Keratinocyte (primary cell): ENCODE measurements at regions not wholly inside any gene's neighbourhood (a gene's known extent, or its start where the extent isn't known, plus 50 kb on each side); places are given as distances from the start of the nearest gene placed in this dataset.
"Not testable (repeated sequence)": the region's sequence is repeated elsewhere in the genome, so short reads cannot be mapped to it uniquely, and the experiment has no call there.

Experiments
- DNase-seq: peaks from one replicate; pipeline ENCODE4 v3.0.0-alpha.2; 2011; ENCODE audit warnings: low read depth, missing footprints, low spot score
- FAIRE-seq: peaks from 2 replicates; lab custom pipeline; 2011; peaks lifted over from hg19 to GRCh38; lab: Jason Lieb, UNC
- H2AFZ ChIP-seq: 2 replicates; pipeline ENCODE4 v1.6.0; 2012; ENCODE audit warnings: low read length, control low read depth, inconsistent platforms; ENCODE audit not compliant: control insufficient read depth
- H3K27ac ChIP-seq: 2 replicates; pipeline ENCODE4 v1.5.1; 2011; ENCODE audit warnings: low read length; ENCODE audit not compliant: control insufficient read depth, insufficient read depth
- H3K27me3 ChIP-seq: 3 replicates; pipeline ENCODE4 v1.6.0; 2011; ENCODE audit warnings: low read length; ENCODE audit not compliant: control insufficient read depth, insufficient read depth; ENCODE audit errors: extremely low read depth
- H3K36me3 ChIP-seq, 2 experiments: 2 replicates in 1 of 2; 3 replicates in 1 of 2; pipeline ENCODE4 v1.5.1; 2011; ENCODE audit warnings: low read length in 2 of 2, mild to moderate bottlenecking in 1 of 2; ENCODE audit not compliant: control insufficient read depth in 2 of 2, insufficient read depth in 2 of 2; ENCODE audit errors: extremely low read depth in 1 of 2
- H3K4me1 ChIP-seq: 3 replicates; pipeline ENCODE4 v1.5.1; 2011; ENCODE audit warnings: low read length; ENCODE audit not compliant: control insufficient read depth, insufficient read depth; ENCODE audit errors: extremely low read depth
- H3K4me2 ChIP-seq: 3 replicates; pipeline ENCODE4 v1.6.0; 2011; ENCODE audit warnings: low read depth, low read length; ENCODE audit not compliant: control insufficient read depth, insufficient read depth; ENCODE audit errors: extremely low read depth
- H3K4me3 ChIP-seq, 3 experiments: fragments of 200-600 bp in 1 of 3; sonication (generic) in 1 of 3; 2 replicates in 2 of 3; 3 replicates in 1 of 3; pipeline ENCODE4 v1.5.1; 2011 to 2016; ENCODE audit warnings: low read length in 3 of 3, mild to moderate bottlenecking in 3 of 3, control low read depth in 2 of 3, inconsistent platforms in 1 of 3, low read depth in 1 of 3, mixed read lengths in 1 of 3, mixed run types in 1 of 3, moderate library complexity in 1 of 3; ENCODE audit not compliant: control insufficient read depth in 2 of 3, insufficient read depth in 2 of 3; ENCODE audit errors: extremely low read depth in 1 of 3
- H3K79me2 ChIP-seq: 2 replicates; pipeline ENCODE4 v1.6.0; 2012; ENCODE audit warnings: low read length; ENCODE audit not compliant: control insufficient read depth, insufficient read depth
- H3K9ac ChIP-seq: 3 replicates; pipeline ENCODE4 v1.6.0; 2011; ENCODE audit warnings: low read length; ENCODE audit not compliant: control insufficient read depth, insufficient read depth; ENCODE audit errors: extremely low read depth
- H3K9me1 ChIP-seq: 3 replicates; pipeline ENCODE4 v1.6.0; 2011; ENCODE audit warnings: low read length; ENCODE audit not compliant: control insufficient read depth, insufficient read depth; ENCODE audit errors: extremely low read depth
- H3K9me3 ChIP-seq: 2 replicates; pipeline ENCODE4 v1.5.1; 2012; ENCODE audit warnings: low read depth, low read length; ENCODE audit not compliant: control insufficient read depth
- H4K20me1 ChIP-seq: 3 replicates; pipeline ENCODE4 v1.6.0; 2011; ENCODE audit warnings: low read length; ENCODE audit not compliant: control insufficient read depth, insufficient read depth; ENCODE audit errors: extremely low read depth
- CTCF ChIP-seq, 3 experiments: IDR thresholded peaks in 1 of 3; conservative IDR thresholded peaks in 1 of 3; optimal IDR thresholded peaks in 1 of 3; 2 replicates in 2 of 3; 3 replicates in 1 of 3; pipeline versions ENCODE3 to v1.5.1; 2011; ENCODE audit warnings: low read length in 3 of 3, mild to moderate bottlenecking in 3 of 3, moderate library complexity in 2 of 3, control low read depth in 1 of 3, inconsistent platforms in 1 of 3; ENCODE audit not compliant: insufficient read depth in 2 of 3; ENCODE audit errors: extremely low read depth in 1 of 3
- EZH2 ChIP-seq: IDR thresholded peaks from one replicate; pipeline ENCODE4 v1.6.1; 2012; ENCODE audit warnings: inconsistent platforms, mild to moderate bottlenecking, low read length, moderate library complexity
- dilution Hi-C: fragments of 300-500 bp; cut with MboI; formaldehyde crosslinking; loops from one replicate; pipeline ENCODE4 v1.7.0; 2020; ENCODE audit warnings: low sequenced_read_pairs; ENCODE audit not compliant: extremely low pct_ligation_motif_present

- peaks cover 4% of the 10 kb centered on the region for H3K9me3 ChIP-seq
- no peak overlapping the region for H3K27ac ChIP-seq
- no peak for TF ChIP-seq EZH2
- TF ChIP-seq CTCF (optimal IDR thresholded peaks at IDR 0.05 in 1 of 3, IDR thresholded peaks at IDR 0.05 in 1 of 3, conservative IDR thresholded peaks at IDR 0.05 in 1 of 3; ENCODE audit: extremely low read depth in 1 of 3, insufficient read depth in 2 of 3, low read length in 3 of 3) = no peak
- H4K20me1 ChIP-seq = no peaks in the 10 kb centered on the region
- no peak for FAIRE-seq
- H3K4me2 ChIP-seq = no peak overlapping the region
- dilution Hi-C loops = no loop called here
- no peak overlapping the region for H3K4me3 ChIP-seq
- no peaks in the 10 kb centered on the region for H3K36me3 ChIP-seq
- H3K27me3 ChIP-seq = no peaks in the 10 kb centered on the region
- DNase-seq = no peak
- H3K9me1 ChIP-seq = no peaks in the 10 kb centered on the region
- no peaks in the 10 kb centered on the region for H3K79me2 ChIP-seq
- no peak overlapping the region for H2AFZ ChIP-seq
- H3K4me1 ChIP-seq = no peaks in the 10 kb centered on the region
- no peak overlapping the region for H3K9ac ChIP-seq
Observed at GRCh38 chr12:34606749-34607519, 584.6 kb downstream of the ALG10 start.

GRCh38 chr12:34607520-34608195 is 585.4 kb downstream of the ALG10 start:
- dilution Hi-C loops = no loop called here
- Histone ChIP-seq H3K9me3 (peaks cover 3% of the 10 kb centered on the region), H3K9me1 (no peaks in the 10 kb centered on the region), H3K4me2 (no peak overlapping the region), H3K27me3 (no peaks in the 10 kb centered on the region), H3K79me2 (no peaks in the 10 kb centered on the region), H3K27ac (no peak overlapping the region), H2AFZ (no peak overlapping the region), H3K4me1 (no peaks in the 10 kb centered on the region), H3K9ac (no peak overlapping the region), H3K4me3 (no peak overlapping the region), H3K36me3 (no peaks in the 10 kb centered on the region), H4K20me1 (no peaks in the 10 kb centered on the region)
- DNase-seq = no peak
- TF ChIP-seq CTCF (optimal IDR thresholded peaks at IDR 0.05 in 1 of 3, IDR thresholded peaks at IDR 0.05 in 1 of 3, conservative IDR thresholded peaks at IDR 0.05 in 1 of 3; ENCODE audit: extremely low read depth in 1 of 3, insufficient read depth in 2 of 3, low read length in 3 of 3) (no peak), EZH2 (no peak)
- FAIRE-seq = no peak

- FAIRE-seq, DNase-seq, H3K79me2 ChIP-seq, H3K4me3 ChIP-seq, H3K9ac ChIP-seq, H3K9me1 ChIP-seq, H3K27ac ChIP-seq, H3K27me3 ChIP-seq, H4K20me1 ChIP-seq, H3K4me1 ChIP-seq, dilution Hi-C loops, H3K9me3 ChIP-seq, H3K4me2 ChIP-seq, H3K36me3 ChIP-seq, H2AFZ ChIP-seq: not testable (repeated sequence)
Observed at GRCh38 chr12:34613988-34614387, 591.7 kb downstream of the ALG10 start.
